NCI-H446 treated with DMSO at 0.1 percent for 48 hours (cell line): ENCODE measurements at regions not wholly inside any gene's neighbourhood (a gene's known extent, or its start where the extent isn't known, plus 50 kb on each side); places are given as distances from the start of the nearest gene placed in this dataset.
"Not testable (repeated sequence)": the region's sequence is repeated elsewhere in the genome, so short reads cannot be mapped to it uniquely, and the experiment has no call there.

Source experiments
- DNase-seq: peaks from one replicate; lab custom pipeline; 2025; lab: John Stamatoyannopoulos, UW

GRCh38 chr6:163719028-163719742 is 304.7 kb downstream of the QKI start:
- no peak for DNase-seq

- DNase-seq, result no peak
Measured at GRCh38 chr6:163718537-163718936, 304.0 kb downstream of the QKI start.

GRCh38 chr6:163717106-163717764 is 302.7 kb downstream of the QKI start:
- DNase-seq, result no peak

GRCh38 chr6:163716690-163717089 is 302.2 kb downstream of the QKI start:
- DNase-seq, result no peak

- no peak for DNase-seq
Measured at GRCh38 chr6:163715846-163716245, 301.3 kb downstream of the QKI start.

- DNase-seq, result no peak
Measured at GRCh38 chr6:163714179-163714578, 299.7 kb downstream of the QKI start.

GRCh38 chr6:163712981-163713380 is 298.5 kb downstream of the QKI start:
- DNase-seq, result no peak

GRCh38 chr6:163712566-163712961 is 298.0 kb downstream of the QKI start:
- no peak for DNase-seq

- no peak for DNase-seq
Measured at GRCh38 chr6:163711615-163712565, 297.4 kb downstream of the QKI start.

- DNase-seq, result no peak
Measured at GRCh38 chr6:163710532-163711470, 296.3 kb downstream of the QKI start.

- DNase-seq, result no peak
Measured at GRCh38 chr6:163709693-163710092, 295.2 kb downstream of the QKI start.

GRCh38 chr6:163709255-163709654 is 294.7 kb downstream of the QKI start:
- DNase-seq, result no peak

GRCh38 chr6:163708466-163708865 is 293.9 kb downstream of the QKI start:
- DNase-seq, result no peak

- no peak for DNase-seq
Measured at GRCh38 chr6:163707387-163708355, 293.2 kb downstream of the QKI start.

- DNase-seq, result no peak
Measured at GRCh38 chr6:163706500-163707087, 292.1 kb downstream of the QKI start.

GRCh38 chr6:163705923-163706322 is 291.4 kb downstream of the QKI start:
- no peak for DNase-seq

GRCh38 chr6:163702736-163703135 is 288.2 kb downstream of the QKI start:
- no peak for DNase-seq

- DNase-seq, result no peak
Measured at GRCh38 chr6:163701762-163702161, 287.2 kb downstream of the QKI start.

- DNase-seq, result no peak
Measured at GRCh38 chr6:163698086-163698485, 283.6 kb downstream of the QKI start.

GRCh38 chr6:163696311-163696710 is 281.8 kb downstream of the QKI start:
- not testable (repeated sequence) for DNase-seq
